Fibroblast of lung (primary cell): ENCODE measurements at regions not wholly inside any gene's neighbourhood (a gene's known extent, or its start where the extent isn't known, plus 50 kb on each side); places are given as distances from the start of the nearest gene placed in this dataset.

Experiments used
- EZH2 ChIP-seq: IDR thresholded peaks from 2 replicates; pipeline ENCODE4 v1.5.1; 2012; ENCODE audit warnings: low read length, control low read depth, mild to moderate bottlenecking; ENCODE audit errors: missing control alignments
- TF ChIP-seq, protein P1 (sequence below), 2 donors: IDR thresholded peaks in 1 of 2; conservative IDR thresholded peaks in 1 of 2; 1 replicate in 1 of 2; 2 replicates in 1 of 2; pipeline ENCODE4 v1.5.1; 2011 to 2012; ENCODE audit warnings: low read length in 2 of 2, control low read depth in 1 of 2, inconsistent platforms in 1 of 2, low read depth in 1 of 2, mild to moderate bottlenecking in 1 of 2

DNA sequence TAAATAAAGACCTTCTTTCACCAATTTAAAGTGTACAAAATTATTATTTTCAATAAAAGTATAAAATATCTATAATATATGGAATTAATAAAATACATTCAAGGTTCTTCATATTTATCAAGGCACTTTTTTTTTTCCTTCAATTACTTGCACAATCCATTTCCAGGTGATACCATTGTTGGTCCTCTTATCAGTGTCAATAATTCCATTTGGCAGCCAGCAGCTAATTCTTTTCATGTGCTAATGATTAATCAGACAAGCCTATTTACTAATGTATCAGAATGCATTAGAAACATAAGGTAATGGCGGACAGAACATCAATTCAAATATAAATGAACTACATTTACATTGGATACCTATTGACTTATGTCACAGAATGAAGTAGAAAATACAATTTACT lies 622.2 kb downstream of the TOX3 start:
- no peak for TF ChIP-seq EZH2
- TF ChIP-seq, protein P1, sequence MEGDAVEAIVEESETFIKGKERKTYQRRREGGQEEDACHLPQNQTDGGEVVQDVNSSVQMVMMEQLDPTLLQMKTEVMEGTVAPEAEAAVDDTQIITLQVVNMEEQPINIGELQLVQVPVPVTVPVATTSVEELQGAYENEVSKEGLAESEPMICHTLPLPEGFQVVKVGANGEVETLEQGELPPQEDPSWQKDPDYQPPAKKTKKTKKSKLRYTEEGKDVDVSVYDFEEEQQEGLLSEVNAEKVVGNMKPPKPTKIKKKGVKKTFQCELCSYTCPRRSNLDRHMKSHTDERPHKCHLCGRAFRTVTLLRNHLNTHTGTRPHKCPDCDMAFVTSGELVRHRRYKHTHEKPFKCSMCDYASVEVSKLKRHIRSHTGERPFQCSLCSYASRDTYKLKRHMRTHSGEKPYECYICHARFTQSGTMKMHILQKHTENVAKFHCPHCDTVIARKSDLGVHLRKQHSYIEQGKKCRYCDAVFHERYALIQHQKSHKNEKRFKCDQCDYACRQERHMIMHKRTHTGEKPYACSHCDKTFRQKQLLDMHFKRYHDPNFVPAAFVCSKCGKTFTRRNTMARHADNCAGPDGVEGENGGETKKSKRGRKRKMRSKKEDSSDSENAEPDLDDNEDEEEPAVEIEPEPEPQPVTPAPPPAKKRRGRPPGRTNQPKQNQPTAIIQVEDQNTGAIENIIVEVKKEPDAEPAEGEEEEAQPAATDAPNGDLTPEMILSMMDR (conservative IDR thresholded peaks at IDR 0.05 in 1 of 2, IDR thresholded peaks at IDR 0.05 in 1 of 2; ENCODE audit: low read depth in 1 of 2, low read length in 2 of 2) = no peak
